Parathyroid adenoma (tissue), 2 donors: ENCODE measurements at regions not wholly inside any gene's neighbourhood (a gene's known extent, or its start where the extent isn't known, plus 50 kb on each side); places are given as distances from the start of the nearest gene placed in this dataset.

ENCODE experiments used
- H2AFZ ChIP-seq: fragments of 300-600 bp; sonication (generic); one replicate; pipeline ENCODE4 v1.7.0; 2017; ENCODE audit warnings: antibody characterized with exemption, mild to moderate bottlenecking
- H3K27ac ChIP-seq: fragments of 300-600 bp; sonication (generic); one replicate; pipeline ENCODE4 v1.7.0; 2017
- H3K27me3 ChIP-seq: fragments of 300-600 bp; sonication (generic); one replicate; pipeline ENCODE4 v1.7.0; 2017; ENCODE audit warnings: low read length; ENCODE audit not compliant: control insufficient read depth, insufficient read depth
- H3K36me3 ChIP-seq: fragments of 300-600 bp; sonication (generic); one replicate; pipeline ENCODE4 v1.7.0; 2017; ENCODE audit warnings: low read length; ENCODE audit not compliant: control insufficient read depth, insufficient read depth
- H3K4me1 ChIP-seq: fragments of 300-600 bp; sonication (generic); one replicate; pipeline ENCODE4 v1.7.0; 2017; ENCODE audit warnings: control low read depth
- H3K4me2 ChIP-seq: fragments of 300-600 bp; sonication (generic); one replicate; pipeline ENCODE4 v1.7.0; 2017; ENCODE audit warnings: low read length
- H3K4me3 ChIP-seq: fragments of 300-600 bp; sonication (generic); one replicate; pipeline ENCODE4 v1.7.0; 2017; ENCODE audit warnings: low read depth, low read length
- H3K79me2 ChIP-seq: fragments of 300-600 bp; sonication (generic); one replicate; pipeline ENCODE4 v1.7.0; 2017; ENCODE audit warnings: control low read depth
- H3K9ac ChIP-seq: fragments of 300-600 bp; sonication (generic); one replicate; pipeline ENCODE4 v1.7.0; 2017; ENCODE audit warnings: mild to moderate bottlenecking
- H3K9me3 ChIP-seq: fragments of 300-600 bp; sonication (generic); one replicate; pipeline ENCODE4 v1.7.0; 2017; ENCODE audit warnings: low read length; ENCODE audit not compliant: control insufficient read depth
- CTCF ChIP-seq: fragments of 300-600 bp; sonication (generic); IDR thresholded peaks from one replicate; pipeline ENCODE4 v1.7.0; 2017; ENCODE audit warnings: antibody characterized with exemption, mild to moderate bottlenecking
- donor health status: primary hyperparathyroidism.

GRCh38 chr1:10856863-10857598, 60.6 kb upstream of the CASZ1 start:
- no peaks in the 10 kb centered on the region for H3K79me2 ChIP-seq
- no peak for TF ChIP-seq CTCF

DNA sequence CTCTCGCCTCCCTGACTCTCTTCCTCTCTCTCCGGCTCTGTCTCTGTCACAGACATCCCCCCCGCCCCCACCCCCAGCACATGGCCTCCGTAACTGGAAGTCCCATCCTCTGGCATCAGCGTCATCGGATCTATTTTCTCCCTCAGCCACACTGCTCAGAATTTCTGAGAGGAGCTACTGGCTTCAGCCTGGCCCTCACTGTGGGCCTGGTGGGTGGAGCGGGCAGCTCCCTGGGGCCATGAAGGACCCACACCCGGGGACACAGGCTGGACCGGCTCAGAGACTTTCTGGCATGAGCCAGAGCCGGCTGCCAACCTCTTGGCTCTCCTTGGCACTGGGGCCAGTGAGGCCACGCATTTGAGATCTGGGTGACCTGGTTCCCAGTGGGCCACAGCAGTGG, 61.2 kb upstream of the CASZ1 start:
- no peak overlapping the region for H3K9ac ChIP-seq
- no peaks in the 10 kb centered on the region for H3K36me3 ChIP-seq
- no peak overlapping the region for H3K4me3 ChIP-seq
- no peak for TF ChIP-seq CTCF
- no peaks in the 10 kb centered on the region for H3K79me2 ChIP-seq
- no peaks in the 10 kb centered on the region for H3K4me1 ChIP-seq
- no peaks in the 10 kb centered on the region for H3K27me3 ChIP-seq
- H3K27ac ChIP-seq = no peak overlapping the region
- no peaks in the 10 kb centered on the region for H3K9me3 ChIP-seq
- H2AFZ ChIP-seq = no peak overlapping the region
- H3K4me2 ChIP-seq = no peak overlapping the region

More at GRCh38 chr1:10856863-10857598, 60.6 kb upstream of the CASZ1 start:
- Histone ChIP-seq H3K9me3 (no peaks in the 10 kb centered on the region), H2AFZ (no peak overlapping the region), H3K4me2 (no peak overlapping the region), H3K36me3 (no peaks in the 10 kb centered on the region), H3K9ac (no peak overlapping the region), H3K4me3 (no peak overlapping the region), H3K4me1 (no peaks in the 10 kb centered on the region), H3K27ac (no peak overlapping the region), H3K27me3 (no peaks in the 10 kb centered on the region)

DNA sequence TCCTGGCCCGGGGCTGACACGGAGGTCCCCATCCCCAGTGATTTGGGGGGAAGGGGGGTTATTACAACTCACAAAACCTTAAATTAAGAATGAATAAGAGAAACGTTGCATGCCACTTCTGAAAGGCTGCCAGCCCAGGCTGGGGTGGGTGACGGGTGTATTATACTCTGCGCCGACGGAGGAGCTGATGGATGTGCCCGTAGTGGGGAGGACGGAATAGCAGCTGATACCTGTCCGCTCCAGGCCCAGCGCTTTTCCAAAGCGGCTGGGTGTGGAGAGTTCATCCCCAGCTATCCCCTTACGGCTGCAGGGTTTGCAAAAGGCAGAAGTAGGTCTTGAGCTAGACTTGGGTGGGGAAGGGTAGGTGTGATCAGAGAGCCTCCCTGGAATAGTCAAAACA, 63.8 kb upstream of the CASZ1 start:
- Histone ChIP-seq H3K4me2 (no peak overlapping the region), H3K27me3 (no peaks in the 10 kb centered on the region), H3K4me1 (no peaks in the 10 kb centered on the region), H3K9me3 (no peaks in the 10 kb centered on the region), H3K79me2 (no peaks in the 10 kb centered on the region), H3K4me3 (no peak overlapping the region), H3K9ac (no peak overlapping the region), H2AFZ (no peak overlapping the region), H3K36me3 (no peaks in the 10 kb centered on the region), H3K27ac (no peak overlapping the region)
- TF ChIP-seq CTCF = no peak

DNA sequence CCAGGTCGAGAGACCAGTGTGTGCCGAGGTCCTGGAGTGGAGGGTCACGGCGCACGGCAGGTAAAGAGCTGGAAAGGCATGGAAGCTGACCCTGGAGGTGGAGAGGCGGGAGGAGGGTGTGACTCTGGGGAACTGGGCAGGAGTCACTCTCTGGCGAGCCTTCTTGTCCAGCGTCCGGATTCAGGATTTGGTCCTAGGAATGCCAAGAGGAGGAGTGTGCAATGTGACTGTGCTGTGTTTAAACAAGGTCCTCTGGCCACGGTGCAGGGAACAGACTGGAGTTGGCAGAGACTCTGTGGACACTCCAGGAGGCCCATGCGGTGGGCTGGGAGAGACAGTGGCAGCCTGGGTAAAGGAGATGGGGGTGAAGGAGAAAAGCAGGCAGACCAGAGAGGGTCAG, 64.2 kb upstream of the CASZ1 start:
- H3K27ac ChIP-seq = no peak overlapping the region
- no peak overlapping the region for H3K4me2 ChIP-seq
- no peaks in the 10 kb centered on the region for H3K79me2 ChIP-seq
- H3K9me3 ChIP-seq = no peaks in the 10 kb centered on the region
- TF ChIP-seq CTCF = no peak
- H3K27me3 ChIP-seq = no peaks in the 10 kb centered on the region
- no peak overlapping the region for H2AFZ ChIP-seq
- no peaks in the 10 kb centered on the region for H3K36me3 ChIP-seq
- H3K4me3 ChIP-seq = no peak overlapping the region
- no peaks in the 10 kb centered on the region for H3K4me1 ChIP-seq
- no peak overlapping the region for H3K9ac ChIP-seq

DNA sequence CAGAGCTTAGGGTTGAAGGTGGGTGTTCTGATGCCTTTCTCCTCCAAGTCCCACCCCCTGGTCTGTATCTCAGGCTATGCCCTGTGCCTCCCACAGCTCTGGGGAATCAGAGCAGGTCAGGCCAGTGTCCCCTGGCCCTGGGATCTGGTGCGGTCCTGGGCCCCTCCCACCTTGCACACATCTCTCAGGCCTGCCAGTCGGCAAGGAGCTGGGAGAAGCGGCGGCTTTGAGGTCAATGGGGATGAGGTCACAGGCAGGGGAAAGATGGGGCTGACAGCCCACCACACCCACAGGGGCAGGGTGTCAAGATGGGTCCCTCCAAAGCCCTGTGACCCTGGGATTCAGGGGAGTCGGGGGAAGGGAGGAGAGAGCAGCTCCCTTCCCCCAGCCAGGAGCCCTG, 65.4 kb upstream of the CASZ1 start:
- Histone ChIP-seq H3K4me2 (no peak overlapping the region), H3K9ac (no peak overlapping the region), H3K27ac (no peak overlapping the region), H3K36me3 (no peaks in the 10 kb centered on the region), H3K4me1 (no peaks in the 10 kb centered on the region), H3K9me3 (no peaks in the 10 kb centered on the region), H3K4me3 (no peak overlapping the region), H3K79me2 (no peaks in the 10 kb centered on the region), H3K27me3 (peaks cover 5% of the 10 kb centered on the region), H2AFZ (no peak overlapping the region)
- TF ChIP-seq CTCF = no peak
